Stimulated activated CD8-positive, alpha-beta memory T cell treated with anti-CD3 and anti-CD28 coated beads, Interleukin-7, amount 100 ng/mL, for 24 hours (primary cell): ENCODE measurements at regions not wholly inside any gene's neighbourhood (a gene's known extent, or its start where the extent isn't known, plus 50 kb on each side); places are given as distances from the start of the nearest gene placed in this dataset.

ENCODE experiments used
- DNase-seq: peaks from one replicate; pipeline ENCODE4 v3.0.0-alpha.2; 2020; ENCODE audit warnings: low read depth

DNA sequence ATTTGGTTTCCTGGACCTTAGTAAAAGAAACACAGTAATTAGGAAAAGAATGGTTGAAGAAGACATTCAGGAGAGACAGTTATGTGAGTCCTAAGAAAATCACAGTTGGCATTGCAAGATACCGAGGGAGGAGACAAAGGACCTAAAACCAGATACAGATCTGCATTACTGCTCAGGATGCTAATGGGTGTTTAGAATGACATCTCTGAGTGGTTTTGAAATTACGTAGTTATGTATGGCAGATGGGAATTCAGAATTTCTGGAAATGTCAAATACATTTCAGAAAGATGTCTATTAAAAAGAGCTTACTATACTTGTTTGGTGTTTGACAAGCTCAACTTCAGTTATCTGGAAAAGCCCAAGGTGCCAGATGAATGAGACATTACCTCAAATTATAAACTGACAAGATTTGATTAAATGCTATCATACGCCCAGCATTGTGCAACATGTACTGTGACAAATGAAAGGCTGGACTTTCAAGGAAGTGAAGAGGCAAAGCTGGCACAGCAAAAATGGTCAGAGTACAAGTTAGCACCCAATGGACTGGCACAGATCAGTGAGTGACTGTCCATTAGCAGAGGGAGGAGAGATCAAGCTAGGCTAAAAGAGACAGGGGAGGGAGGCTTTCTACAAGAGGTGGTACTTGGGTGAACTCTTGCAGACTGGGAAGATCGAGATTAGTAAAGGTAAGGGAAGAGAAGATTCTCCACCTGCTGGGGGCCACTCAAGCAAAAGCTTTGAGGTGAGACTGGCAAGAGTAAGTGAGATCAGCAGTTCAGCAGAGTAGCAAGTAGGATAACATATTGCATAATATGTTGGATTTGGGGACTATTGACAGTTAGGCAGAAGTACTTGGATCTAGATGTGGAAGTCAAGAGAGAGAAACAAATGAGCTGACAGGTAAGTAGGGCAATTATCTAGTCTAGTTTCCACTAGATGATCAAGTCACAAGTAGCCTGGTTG is 168.9 kb downstream of the CYRIA start:
- no peak for DNase-seq

DNA sequence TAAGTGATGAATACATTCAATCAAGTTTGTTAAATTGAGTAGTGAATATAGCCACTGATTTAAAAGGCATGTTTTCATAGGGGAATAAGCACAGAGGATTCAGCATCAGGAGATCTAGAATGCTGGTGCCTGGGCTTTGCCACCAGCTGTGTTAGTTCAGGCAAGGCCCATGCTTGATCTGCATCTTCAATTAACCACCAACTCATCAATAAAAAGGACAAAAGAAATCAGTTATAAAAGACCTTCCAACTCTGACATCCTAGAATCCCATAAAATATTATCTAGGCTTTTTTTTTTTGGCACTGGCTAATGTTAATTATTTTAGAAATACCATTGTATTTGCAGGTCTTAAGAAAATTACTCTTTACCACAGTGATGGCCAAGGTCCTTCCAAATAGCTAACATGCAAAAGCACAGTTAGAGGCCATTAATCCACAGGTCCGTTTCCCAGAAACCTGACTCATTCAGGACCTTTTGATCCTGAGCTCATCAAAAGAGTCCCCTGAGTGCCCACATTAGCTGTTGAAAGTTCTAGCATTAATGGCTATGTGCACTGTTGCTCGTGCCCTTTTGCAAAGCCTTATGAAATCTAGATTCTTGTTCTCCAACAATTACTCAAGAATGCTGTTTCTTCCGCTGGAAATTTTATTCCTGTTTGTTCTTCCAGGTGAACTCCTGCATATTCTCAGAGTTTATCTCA is 170.0 kb downstream of the CYRIA start:
- no peak for DNase-seq

DNA sequence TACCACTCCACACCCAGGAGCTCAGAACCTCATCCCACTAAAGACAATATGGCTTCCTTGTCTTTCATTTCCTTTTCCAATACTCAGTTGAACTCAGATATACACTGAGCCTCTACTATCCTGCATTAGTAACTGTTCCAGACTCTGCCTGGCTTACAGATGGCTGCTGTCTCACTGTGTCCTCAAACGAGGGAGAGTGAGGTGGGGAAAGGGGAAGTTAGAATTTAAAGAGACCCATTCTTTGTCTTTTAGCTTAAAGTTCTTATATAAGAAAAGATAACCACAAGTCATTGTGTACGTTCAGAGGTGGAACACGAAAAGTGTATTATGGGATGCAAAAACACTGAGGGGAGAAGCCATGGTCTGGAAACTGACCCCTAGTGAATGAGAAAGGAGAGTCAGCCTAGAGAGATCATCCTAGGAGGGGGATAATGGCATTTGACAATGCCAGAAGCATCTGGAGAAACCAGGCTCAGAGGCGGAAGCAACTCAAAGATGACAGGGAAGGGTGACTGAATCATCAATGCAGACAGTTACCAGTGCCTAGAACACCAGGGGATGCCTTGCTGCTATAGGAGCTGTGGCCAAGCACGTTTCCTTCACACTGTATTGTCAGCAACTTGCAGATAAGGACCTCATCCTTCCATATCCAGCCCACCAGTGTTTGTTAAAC is 170.7 kb downstream of the CYRIA start:
- DNase-seq: no peak

GRCh38 chr2:16493788-16494187 is 171.8 kb downstream of the CYRIA start:
- no peak for DNase-seq

DNA sequence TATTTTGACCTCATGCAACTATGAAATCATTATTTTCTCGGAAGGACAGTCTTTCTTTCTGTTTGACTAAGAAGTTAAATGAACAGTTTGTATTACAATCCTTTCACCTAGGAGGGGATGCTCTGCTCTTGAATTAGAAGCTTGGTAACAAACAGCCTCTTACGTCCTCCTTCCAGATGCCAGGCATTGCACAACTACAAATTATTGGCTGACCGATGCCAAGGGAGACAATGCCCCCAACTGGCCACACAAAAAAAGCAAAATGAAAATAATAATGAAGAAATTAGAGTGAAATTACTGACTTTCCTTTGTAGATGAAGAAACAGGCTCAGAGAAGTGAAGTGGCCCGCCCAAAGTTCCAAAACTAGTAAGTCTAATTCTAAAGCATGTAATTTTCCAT is 177.9 kb downstream of the CYRIA start:
- no peak for DNase-seq

DNA sequence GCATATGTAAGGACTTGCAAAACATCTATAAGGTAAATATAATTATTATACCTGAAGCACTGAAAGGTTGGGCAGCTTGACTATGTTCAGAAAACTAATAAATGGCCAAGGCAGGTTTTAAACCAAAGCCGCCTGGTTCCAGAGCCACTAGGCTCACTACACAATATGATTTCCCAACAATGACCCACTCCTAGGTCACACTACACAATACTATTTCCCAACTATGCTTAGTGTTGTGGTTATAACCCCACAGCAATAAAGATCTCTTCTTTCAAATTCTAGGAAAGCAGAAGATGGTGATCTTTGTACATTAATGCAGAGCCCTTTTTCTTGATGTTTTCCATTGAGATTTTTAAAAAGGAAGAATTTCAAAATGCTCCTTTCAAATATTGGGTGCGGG is 180.4 kb downstream of the CYRIA start:
- no peak for DNase-seq

- no peak for DNase-seq
Observed at GRCh38 chr2:16482460-16482859, 183.2 kb downstream of the CYRIA start.

DNA sequence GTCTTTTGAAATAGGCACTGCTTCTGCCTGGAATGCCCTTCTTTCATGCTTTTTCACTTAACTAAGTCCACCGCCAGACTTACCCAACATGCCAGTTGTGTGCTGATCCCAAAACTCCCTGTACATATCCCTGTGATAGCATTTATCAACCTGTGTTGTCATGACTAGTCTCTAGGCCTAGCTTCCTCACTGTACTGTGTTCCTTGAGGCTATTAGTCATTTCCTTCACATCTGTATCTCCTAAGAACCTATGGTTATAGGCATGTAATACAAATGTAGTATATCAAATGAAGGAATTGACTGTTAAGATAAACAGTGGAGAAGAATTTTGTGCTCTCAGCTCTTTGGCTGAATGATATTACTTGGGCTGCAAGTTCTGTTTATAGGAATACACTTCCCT is 184.3 kb downstream of the CYRIA start:
- DNase-seq: no peak

- no peak for DNase-seq
Observed at GRCh38 chr2:16479721-16480120, 185.9 kb downstream of the CYRIA start.

DNA sequence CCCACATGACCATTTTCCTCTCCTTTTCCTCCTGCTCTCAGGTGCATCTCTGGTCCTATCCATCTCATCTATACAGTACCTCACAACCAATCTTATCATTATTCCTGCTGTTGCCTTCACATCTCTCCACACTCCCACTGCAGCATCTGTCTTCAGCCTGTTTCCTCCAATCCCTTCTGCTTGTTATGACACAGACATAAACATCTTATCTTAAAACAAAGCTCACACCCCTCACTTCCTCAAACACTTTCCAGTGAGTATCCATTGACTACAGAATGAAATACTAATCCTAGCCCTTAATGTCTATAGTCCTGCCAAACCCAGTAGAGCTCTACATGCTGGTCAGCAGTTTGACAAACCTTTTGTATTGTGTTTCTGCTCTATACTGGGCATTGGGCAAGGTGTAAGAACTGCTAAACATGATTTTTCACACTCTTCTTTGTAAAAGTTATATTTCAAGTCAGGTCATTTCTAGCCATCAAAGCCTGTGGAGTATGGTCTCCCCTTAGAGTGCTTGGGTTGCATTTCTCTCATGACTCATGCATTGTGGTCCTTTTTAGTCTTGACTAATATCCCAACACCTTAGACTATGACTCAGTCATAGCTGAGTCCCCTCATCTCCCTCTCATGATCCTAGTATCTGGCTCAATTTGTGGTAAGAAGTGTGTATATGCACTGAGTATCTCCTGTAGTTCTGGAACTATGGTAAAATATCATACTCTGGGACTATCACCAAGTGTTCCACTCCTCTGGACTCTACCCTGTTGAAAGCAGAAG is 187.0 kb downstream of the CYRIA start:
- DNase-seq: no peak

- DNase-seq: no peak
Observed at GRCh38 chr2:16477648-16478047, 188.0 kb downstream of the CYRIA start.

GRCh38 chr2:16476866-16477265 is 188.8 kb downstream of the CYRIA start:
- no peak for DNase-seq

DNA sequence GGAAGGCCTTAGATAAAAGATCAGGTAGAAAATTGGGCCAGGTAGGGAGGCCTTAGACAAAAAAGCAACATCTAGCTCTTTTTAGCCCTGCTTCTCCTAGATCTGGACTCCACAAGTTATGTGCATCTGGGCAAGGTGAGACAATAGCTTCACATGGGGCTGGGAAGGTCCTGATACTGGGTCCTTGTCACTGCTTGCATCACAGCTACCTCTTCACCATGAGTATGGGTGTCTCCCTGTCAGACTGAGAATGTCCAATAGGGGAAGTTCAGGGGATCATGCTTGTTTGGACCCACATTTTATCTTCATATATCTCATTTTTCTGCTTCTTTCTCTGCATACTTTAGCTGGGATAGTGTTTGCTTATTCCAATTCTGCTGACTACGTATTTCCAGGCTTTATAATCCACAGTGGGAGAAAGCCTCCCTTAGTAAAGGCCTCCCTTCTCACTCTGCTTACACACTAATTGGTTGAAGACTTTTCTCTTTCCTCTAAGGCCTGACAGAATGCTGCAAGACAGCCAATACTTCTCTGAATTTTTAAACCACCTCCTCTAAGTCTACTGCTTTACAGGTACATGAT is 189.6 kb downstream of the CYRIA start:
- no peak for DNase-seq

DNA sequence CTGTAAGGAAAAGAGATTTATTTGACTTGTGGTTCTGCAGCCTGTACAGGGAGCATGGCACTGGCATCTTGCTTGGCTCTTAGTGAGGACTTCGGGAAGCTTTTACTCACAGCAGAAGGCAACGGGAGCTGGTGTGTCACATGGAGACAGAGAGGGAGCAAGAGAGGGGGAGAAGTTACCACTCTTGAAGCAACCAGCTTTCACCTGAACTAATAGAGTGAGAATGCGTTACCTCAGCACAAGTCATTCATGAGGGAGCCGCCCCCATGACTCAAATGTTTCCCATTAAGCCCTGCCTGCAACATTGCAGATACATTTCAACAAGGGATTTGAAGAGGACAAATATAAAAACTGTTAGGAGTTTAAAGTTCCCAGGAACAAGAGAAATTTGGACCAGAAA is 190.0 kb downstream of the CYRIA start:
- no peak for DNase-seq

GRCh38 chr2:16473575-16473974 is 192.1 kb downstream of the CYRIA start:
- no peak for DNase-seq

- DNase-seq: no peak
Observed at GRCh38 chr2:16470936-16471490, 194.6 kb downstream of the CYRIA start.

DNA sequence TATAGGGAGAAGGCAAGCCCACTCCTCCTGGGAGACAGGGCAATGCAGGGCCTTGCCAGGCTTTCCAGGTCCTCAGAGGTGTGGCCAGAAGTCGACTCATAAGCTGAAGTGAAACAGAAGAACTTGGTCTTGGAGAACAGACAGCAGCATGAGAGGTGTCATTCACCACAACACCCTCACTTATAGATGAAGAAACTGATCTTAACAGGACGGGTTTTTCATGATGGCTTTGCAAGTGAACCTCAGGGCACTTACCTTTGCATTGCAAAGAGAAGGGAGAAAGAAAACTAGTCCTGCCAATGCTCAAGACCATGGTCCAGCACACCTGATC is 198.8 kb downstream of the CYRIA start:
- no peak for DNase-seq

DNA sequence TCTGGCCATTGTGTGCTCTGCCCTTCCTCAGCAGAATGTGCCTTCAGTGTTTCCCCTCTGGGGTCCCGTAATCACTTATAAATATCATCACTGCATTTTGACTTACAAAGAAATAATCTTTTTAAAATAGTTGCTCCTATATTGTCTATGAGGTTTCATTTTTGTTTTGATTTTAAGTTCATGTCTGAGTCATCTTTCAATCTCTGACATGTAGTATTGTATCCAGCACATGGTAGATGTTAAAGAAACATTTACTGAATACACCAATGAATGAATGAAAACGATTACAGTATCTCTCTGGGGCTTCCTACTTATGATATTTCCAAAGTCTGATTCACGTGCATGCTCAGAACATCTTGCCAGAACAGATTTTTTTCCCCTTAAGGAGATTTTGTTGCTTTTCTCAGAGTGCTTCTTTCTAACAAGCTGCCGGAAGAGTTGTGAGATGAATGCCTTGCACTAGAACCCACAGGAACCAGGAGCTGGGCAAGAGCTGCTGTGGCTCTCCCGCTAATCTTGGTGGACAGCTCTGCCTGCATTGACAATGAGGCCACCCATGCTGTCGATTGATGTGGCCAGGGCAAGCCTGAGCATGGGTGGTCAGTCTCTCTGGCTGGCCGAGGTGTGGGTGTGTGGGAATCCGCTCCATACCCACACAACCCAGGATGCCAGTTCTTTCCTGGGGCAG is 199.4 kb downstream of the CYRIA start:
- no peak for DNase-seq

- no peak for DNase-seq
Observed at GRCh38 chr2:16464641-16465040, 201.0 kb downstream of the CYRIA start.

GRCh38 chr2:16462958-16463357 is 202.7 kb downstream of the CYRIA start:
- no peak for DNase-seq

DNA sequence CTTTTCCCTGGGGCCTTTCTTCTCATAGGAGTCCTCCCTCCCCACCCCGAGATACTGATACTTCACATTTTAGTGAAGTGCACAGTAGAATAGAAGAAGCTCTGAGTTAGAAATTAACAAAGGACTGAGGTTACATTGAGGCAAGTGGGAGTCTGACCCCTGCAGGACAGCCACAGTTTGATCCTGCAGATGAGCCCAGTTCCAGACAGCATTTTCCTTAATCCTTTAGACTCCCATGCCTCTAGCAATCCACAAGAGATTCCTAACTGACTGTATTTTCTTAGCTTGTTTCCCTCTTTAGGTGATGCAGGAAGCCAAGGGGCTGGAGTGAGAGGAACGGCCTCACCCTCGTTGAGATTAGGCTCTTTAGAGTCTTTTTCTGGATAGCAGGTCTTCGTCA is 204.0 kb downstream of the CYRIA start:
- no peak for DNase-seq
